ENCODE measurements at regions not wholly inside any gene's neighbourhood (a gene's known extent, or its start where the extent isn't known, plus 50 kb on each side); places are given as distances from the start of the nearest gene placed in this dataset.

DNA sequence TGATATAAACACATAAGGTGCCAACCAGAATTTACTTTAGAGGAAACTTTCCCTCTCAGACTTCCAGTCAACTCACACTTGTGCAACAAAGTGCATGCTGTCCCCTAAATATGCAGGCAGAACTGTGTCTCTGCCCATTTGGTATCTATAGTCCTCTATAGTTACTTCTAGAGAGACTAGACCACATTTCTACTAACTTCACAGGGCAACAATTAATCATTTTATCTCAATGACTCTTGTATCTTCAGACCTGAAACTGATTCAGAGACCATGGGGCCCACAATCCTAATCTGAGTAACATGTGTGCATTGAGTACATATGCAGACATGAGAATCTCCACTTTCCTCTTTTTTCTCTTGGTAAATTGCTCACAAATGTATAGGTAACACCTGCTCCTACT, 158.1 kb downstream of the ZNF486 start:
- TF ChIP-seq, protein P1, sequence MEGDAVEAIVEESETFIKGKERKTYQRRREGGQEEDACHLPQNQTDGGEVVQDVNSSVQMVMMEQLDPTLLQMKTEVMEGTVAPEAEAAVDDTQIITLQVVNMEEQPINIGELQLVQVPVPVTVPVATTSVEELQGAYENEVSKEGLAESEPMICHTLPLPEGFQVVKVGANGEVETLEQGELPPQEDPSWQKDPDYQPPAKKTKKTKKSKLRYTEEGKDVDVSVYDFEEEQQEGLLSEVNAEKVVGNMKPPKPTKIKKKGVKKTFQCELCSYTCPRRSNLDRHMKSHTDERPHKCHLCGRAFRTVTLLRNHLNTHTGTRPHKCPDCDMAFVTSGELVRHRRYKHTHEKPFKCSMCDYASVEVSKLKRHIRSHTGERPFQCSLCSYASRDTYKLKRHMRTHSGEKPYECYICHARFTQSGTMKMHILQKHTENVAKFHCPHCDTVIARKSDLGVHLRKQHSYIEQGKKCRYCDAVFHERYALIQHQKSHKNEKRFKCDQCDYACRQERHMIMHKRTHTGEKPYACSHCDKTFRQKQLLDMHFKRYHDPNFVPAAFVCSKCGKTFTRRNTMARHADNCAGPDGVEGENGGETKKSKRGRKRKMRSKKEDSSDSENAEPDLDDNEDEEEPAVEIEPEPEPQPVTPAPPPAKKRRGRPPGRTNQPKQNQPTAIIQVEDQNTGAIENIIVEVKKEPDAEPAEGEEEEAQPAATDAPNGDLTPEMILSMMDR (IDR thresholded peaks at IDR 0.05), result no peak
- TF ChIP-seq POLR2A (IDR thresholded peaks at IDR 0.05), result no peak
- TF ChIP-seq EP300 (IDR thresholded peaks at IDR 0.05), result no peak

Measured in ovary (tissue), 3 donors.